NCI-H146 (cell line): ENCODE measurements at regions not wholly inside any gene's neighbourhood (a gene's known extent, or its start where the extent isn't known, plus 50 kb on each side); places are given as distances from the start of the nearest gene placed in this dataset.
"Not testable (repeated sequence)": the region's sequence is repeated elsewhere in the genome, so short reads cannot be mapped to it uniquely, and the experiment has no call there.

Experiments used
- DNase-seq: peaks from one replicate; lab custom pipeline; 2025; lab: John Stamatoyannopoulos, UW

GRCh38 chr2:66632882-66633281, 198.0 kb downstream of the MEIS1 start:
- DNase-seq = not testable (repeated sequence)

- no peak for DNase-seq
Measured at GRCh38 chr2:66633631-66634030, 198.7 kb downstream of the MEIS1 start.

- DNase-seq = no peak
Measured at GRCh38 chr2:66634784-66635183, 199.9 kb downstream of the MEIS1 start.

- DNase-seq = no peak
Measured at GRCh38 chr2:66641685-66642084, 206.8 kb downstream of the MEIS1 start.

- not testable (repeated sequence) for DNase-seq
Measured at GRCh38 chr2:66648081-66648480, 213.2 kb downstream of the MEIS1 start.

- no peak for DNase-seq
Measured at GRCh38 chr2:66649006-66649405, 214.1 kb downstream of the MEIS1 start.

- no peak for DNase-seq
Measured at GRCh38 chr2:66651295-66651694, 216.4 kb downstream of the MEIS1 start.

- no peak for DNase-seq
Measured at GRCh38 chr2:66660804-66661203, 225.9 kb downstream of the MEIS1 start.

- no peak for DNase-seq
Measured at GRCh38 chr2:66661253-66662173, 226.6 kb downstream of the MEIS1 start.

GRCh38 chr2:66665124-66665984, 230.4 kb downstream of the MEIS1 start:
- DNase-seq = no peak

- no peak for DNase-seq
Measured at GRCh38 chr2:66667301-66667700, 232.4 kb downstream of the MEIS1 start.

- no peak for DNase-seq
Measured at GRCh38 chr2:66673286-66673685, 238.4 kb downstream of the MEIS1 start.

GRCh38 chr2:66674087-66674486, 239.2 kb downstream of the MEIS1 start:
- no peak for DNase-seq

- no peak for DNase-seq
Measured at GRCh38 chr2:66675591-66675990, 240.7 kb downstream of the MEIS1 start.

GRCh38 chr2:66679442-66679841, 244.5 kb downstream of the MEIS1 start:
- DNase-seq = no peak

- no peak for DNase-seq
Measured at GRCh38 chr2:66682476-66682875, 247.6 kb downstream of the MEIS1 start.

GRCh38 chr2:66683064-66683463, 248.1 kb downstream of the MEIS1 start:
- DNase-seq = no peak

GRCh38 chr2:66683599-66683998, 248.7 kb downstream of the MEIS1 start:
- DNase-seq = no peak

GRCh38 chr2:66684289-66684688, 249.4 kb downstream of the MEIS1 start:
- no peak for DNase-seq

- no peak for DNase-seq
Measured at GRCh38 chr2:66686755-66687154, 251.8 kb downstream of the MEIS1 start.

GRCh38 chr2:66688951-66689350, 254.0 kb downstream of the MEIS1 start:
- no peak for DNase-seq

- DNase-seq = no peak
Measured at GRCh38 chr2:66689456-66690051, 254.6 kb downstream of the MEIS1 start.
